ENCODE measurements at regions not wholly inside any gene's neighbourhood (a gene's known extent, or its start where the extent isn't known, plus 50 kb on each side); places are given as distances from the start of the nearest gene placed in this dataset.

GRCh38 chr7:67407392-67408071 lies 410.9 kb downstream of the TYW1 start:
- no peak for DNase-seq
- intact Hi-C loops (cut with DNase I): no loop called here

GRCh38 chr7:67408109-67408508 lies 411.5 kb downstream of the TYW1 start:
- DNase-seq: no peak
- intact Hi-C loops (cut with DNase I): no loop called here

DNA sequence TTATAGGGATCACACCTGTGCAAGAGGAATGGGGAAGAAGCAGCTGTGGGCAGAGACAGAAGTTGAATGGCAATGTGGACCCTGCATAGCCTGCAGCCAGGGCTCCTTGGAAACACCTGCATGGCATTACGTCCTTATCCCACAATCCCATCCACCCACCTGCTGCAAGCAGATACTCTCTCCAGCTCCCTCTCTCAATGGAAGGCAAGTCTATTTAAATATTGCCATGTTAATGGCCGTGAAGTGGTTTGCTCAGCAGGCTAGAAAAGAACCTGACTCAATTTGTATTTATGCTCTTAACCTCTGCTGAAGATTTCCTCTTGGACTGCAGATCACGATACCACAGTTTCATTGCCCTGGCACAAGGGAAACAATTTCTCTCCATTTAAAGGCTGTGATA lies 417.0 kb downstream of the TYW1 start:
- intact Hi-C loops (cut with DNase I): no loop called here
- DNase-seq: no peak

DNA sequence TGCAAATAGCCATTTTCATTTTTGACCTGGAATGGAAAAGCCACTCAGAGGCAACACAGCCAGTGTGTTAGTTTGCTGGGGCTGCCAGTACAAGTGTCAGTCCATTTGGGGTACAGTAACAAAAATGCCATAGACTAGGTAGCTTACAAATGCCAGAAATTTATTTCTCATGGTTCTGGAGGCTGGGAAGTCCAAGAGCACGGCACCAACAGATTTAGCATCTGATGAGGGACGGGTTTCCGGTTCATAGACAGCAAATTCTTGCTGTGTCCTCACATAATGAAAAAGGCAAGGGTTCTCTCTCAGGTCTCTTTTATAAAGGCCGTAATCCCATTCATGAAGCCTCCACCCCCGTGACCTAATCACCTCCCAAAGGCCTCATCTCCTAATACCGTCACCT lies 418.2 kb downstream of the TYW1 start:
- intact Hi-C loops (cut with DNase I): no loop called here
- DNase-seq: no peak

- intact Hi-C loops (cut with DNase I): no loop called here
- DNase-seq: no peak
Observed at GRCh38 chr7:67422601-67423000, 426.0 kb downstream of the TYW1 start.

DNA sequence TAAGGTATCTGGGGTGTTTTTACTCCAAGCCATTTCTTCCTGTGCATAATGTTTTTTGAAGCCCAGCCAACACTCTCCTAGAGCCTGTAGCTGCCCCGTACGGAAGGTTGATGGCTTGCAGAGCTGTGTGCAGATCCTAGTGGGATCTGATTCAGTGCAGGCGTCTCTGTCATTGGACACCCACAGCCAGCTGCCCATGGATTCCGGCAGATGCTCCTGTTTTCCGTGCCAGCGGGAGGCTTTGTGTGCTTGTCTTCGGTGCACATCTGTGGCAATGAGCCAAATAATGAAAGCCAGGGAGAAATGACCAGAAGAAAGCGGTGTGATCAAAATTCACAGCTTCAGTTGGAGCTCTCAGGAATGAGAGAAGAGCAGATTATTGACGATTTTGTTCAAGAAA lies 426.4 kb downstream of the TYW1 start:
- intact Hi-C loops (cut with DNase I): no loop called here
- DNase-seq: peak in 2 of 10 donors; percentile 74 to 84

DNA sequence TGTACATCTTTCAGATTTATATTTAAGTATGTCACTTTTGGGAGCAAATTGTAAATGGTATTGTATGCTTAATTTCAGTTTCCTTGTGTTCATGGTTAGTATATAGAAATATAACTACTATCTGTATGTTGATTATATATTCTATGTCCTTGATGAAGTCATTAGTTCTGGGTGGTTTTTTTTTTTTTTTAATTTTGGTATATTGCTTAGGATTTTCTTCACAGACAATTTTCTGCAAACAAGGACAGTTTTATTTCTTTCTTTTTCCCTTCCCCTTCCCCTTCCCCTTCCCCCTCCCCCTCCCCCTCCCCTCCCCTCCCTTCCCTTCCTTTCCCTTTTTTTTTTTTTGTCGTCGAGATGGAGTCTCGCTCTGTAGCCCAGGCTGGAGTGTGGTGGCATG lies 430.0 kb downstream of the TYW1 start:
- no peak for DNase-seq
- intact Hi-C loops (cut with DNase I): no loop called here

DNA sequence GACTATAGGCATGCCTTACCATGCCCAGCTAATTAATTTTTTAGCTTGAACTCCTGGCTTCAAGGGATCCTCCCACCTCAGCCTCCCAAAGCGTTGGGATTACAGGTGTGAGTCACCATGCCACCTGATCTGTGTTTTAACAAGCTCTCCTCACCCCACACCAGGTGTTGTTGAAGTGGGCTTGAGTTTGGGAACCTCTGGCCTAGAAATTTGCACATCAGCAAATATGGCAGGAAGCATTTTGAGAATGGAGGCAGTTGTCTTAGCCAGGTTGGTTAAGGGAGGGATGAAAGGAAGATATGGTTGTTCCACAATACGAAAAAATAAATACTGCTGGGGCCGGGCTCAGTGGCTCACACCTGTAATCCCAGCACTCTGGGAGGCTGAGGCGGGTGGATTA lies 433.1 kb downstream of the TYW1 start:
- intact Hi-C loops (cut with DNase I): no loop called here
- DNase-seq: no peak

- intact Hi-C loops (cut with DNase I): no loop called here
- DNase-seq: no peak
Observed at GRCh38 chr7:67432536-67433234, 436.1 kb downstream of the TYW1 start.

- intact Hi-C loops (cut with DNase I): no loop called here
- DNase-seq: no peak
Observed at GRCh38 chr7:67435894-67436535, 439.4 kb downstream of the TYW1 start.

- intact Hi-C loops (cut with DNase I): no loop called here
- no peak for DNase-seq
Observed at GRCh38 chr7:67438198-67438882, 441.7 kb downstream of the TYW1 start.

DNA sequence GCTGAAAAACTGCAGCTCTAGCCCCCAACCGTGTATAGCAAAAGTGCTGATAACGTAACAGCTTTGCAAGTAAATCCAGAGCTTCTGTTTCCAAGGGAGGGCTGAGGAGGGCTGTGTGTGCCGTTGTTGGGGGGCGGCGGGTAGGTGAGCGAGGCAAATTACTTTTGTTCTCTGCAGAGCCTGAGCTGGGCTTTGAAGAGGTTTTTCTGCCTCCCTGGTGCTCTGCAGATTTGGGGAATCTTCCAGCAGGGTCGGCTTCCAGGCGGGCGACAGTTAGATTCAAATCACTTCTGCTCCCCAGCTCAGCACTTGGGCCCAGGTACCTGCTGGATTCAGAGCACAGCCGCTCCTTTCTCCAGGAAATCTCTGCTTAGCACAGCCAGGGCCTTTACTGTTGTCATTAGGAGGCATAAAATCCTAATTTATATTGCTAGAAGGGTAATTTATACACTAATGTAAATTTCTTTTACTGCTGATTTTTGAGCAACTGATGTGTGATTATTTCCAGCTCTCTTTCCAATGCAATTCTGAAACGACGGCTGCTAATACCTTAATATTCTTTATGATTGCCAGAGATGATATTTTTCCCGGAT lies 442.4 kb downstream of the TYW1 start:
- intact Hi-C loops (cut with DNase I): no loop called here
- DNase-seq: no peak

DNA sequence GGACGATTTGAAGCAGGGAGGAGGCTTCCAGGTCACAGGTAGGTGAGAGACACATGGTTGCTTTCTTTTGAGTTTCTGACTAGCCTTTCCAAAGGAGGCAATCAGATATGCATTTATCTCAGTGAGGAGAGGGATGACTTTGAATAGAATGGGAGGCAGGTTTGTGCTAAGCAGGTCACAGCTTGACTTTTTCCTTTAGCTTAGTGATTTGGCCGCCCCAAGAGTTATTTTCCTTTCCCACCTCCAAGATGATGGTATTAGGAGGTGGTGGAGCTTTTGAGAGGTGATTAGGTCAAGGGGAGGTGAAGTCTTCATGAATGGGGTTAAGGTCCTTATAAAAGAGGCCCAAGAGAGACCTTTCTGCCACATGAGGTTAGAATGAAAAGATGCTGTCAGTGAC lies 443.7 kb downstream of the TYW1 start:
- intact Hi-C loops (cut with DNase I): no loop called here
- no peak for DNase-seq

DNA sequence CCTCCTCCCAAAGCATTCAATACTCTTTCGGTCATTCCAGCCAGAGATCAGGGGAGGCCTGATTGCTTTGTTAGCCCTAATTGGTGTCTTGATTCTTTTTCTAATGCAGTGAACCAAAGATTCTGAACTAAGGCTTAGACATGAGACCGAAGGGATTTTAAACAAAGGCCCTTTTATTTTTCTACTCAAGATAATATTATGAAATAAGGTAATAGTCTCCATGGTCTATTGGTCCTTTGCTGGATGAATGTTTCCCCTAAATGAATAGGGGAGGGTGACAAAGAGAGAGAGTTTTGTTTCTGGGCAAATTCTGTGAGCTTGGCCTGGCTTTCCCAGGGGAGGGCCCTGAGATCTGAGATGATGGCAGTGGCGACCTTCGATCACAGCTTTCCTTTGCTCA lies 449.1 kb downstream of the TYW1 start:
- intact Hi-C loops (cut with DNase I): no loop called here
- no peak for DNase-seq

DNA sequence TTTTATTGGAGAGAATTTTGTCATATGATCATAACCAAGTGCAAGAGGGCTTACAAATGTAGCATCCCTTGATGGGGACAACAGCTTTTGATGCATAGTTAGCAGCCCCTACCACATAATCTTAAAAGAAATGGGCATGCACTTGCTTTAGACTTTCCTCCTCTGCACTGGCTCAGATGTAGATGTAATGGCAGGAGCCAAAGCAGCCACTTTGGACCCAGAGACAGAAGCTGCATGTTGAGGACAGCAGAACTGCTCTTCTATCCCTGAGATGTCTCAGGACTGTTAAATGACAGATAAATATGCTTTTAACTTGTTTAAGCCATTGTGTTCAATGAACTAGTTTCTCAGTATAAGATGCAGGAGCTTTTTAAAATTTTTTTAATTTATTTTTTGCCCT lies 450.7 kb downstream of the TYW1 start:
- intact Hi-C loops (cut with DNase I): no loop called here
- no peak for DNase-seq

- no peak for DNase-seq
- intact Hi-C loops (cut with DNase I): no loop called here
Observed at GRCh38 chr7:67448271-67448670, 451.6 kb downstream of the TYW1 start.

DNA sequence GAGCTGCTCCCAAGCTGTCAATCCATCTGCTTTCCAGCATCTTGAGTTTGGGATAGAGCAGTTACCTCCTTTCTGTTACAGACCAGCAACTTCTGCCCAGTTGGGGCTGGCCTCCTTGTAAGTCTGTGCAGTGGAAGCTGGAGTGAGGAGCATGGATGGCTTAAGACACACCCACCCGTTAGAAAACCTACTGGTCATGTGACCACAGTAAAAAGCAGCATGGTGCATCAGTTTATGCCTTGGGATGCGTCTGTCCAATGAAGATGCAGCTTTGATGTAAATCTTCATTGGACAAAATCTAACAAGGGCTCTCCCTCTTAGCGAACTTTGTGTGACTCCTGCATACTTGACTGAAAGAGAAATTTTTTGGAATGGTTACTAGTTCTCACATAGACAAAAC lies 453.5 kb downstream of the TYW1 start:
- intact Hi-C loops (cut with DNase I): no loop called here
- DNase-seq: no peak

DNA sequence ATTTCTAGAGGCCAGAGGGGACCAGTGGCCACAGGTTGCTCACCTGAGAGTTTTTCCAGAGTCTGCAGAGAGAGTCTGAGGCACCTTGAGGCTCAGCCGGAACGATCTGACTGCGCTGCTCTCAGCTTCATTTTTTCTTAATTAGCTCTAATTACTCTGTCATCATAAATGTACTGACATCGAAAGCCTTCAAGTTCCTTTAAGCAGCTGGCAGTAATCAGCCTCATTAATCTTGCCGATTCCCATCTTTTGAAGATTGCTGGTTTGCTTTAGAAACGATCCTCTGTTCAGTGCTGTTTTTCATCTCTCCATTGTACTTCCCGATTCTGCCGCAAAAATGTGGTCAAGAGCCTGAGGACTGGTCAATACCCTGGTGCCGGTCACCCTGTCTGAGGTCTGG lies 454.7 kb downstream of the TYW1 start:
- intact Hi-C loops (cut with DNase I): no loop called here
- no peak for DNase-seq

DNA sequence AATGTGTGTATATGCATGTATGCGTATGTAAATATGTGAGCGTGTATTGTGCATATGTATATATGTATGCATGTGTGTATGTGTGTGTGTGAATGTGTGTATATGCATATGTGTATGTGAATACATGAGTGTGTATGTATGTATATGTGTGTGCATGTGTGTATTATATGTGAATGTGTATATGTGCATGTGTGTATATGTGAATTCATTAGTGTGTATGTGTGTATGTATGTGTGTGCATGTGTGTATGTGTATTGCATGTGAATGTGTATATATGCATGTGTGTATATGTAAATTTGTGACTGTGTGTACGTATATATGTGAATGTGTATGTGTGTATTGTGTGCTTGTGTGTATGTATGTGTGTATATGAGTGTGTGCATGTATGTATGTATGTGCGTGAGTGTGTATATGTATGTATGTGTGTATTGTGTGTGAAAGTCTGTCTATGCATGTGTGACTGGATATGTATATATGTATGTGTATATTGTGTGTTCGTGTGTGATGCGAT lies 455.9 kb downstream of the TYW1 start:
- no peak for DNase-seq
- intact Hi-C loops (cut with DNase I): no loop called here

- intact Hi-C loops (cut with DNase I): no loop called here
- DNase-seq: no peak
Observed at GRCh38 chr7:67453580-67454380, 457.1 kb downstream of the TYW1 start.
